ENCODE measurements at regions not wholly inside any gene's neighbourhood (a gene's known extent, or its start where the extent isn't known, plus 50 kb on each side); places are given as distances from the start of the nearest gene placed in this dataset.

DNA sequence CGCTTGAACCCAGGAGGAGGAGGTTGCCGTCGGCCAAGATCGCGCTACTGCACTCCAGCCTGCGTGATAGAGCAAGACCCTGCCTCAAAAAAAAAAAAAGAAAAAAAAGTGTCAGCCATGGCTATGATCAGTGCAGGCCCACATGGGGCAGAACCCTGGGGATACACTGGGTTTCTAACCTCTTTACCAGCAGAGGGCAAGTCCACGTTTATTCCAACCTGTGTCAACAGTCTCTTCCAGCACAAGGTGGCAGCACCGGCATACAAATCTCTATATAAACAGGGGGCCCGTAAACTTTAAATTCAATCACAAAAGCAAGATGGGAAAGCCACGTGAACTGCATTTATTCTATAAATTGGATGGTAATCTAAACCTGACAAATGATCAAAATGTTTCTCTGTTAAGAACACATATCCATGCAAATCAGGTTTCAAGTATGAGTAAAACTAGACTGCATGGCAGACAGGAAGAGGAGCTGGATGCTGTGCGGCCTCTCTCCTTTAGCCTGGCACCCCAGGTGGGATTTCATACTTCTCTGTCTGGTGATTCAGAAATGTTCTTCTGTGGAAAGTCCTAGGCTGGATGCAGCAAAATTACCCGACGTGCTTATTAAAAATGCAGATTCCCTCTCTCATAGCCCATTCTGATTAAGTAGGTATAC is 60.0 kb upstream of the STEAP1B start:
- Histone ChIP-seq H3K9ac (ENCODE audit: low read length) (peak overlapping the region; percentile 11), H3K36me3 (ENCODE audit: control insufficient read depth, insufficient read depth, low read length, severe bottlenecking) (no peaks in the 10 kb centered on the region), H3K4me1 (ENCODE audit: control insufficient read depth, insufficient read depth, low read length) (peaks cover 42% of the 10 kb centered on the region), H3K4me3 (ENCODE audit: low read length) (no peak overlapping the region), H3K9me3 (ENCODE audit: control insufficient read depth, low read length) (no peaks in the 10 kb centered on the region), H3K27me3 (replicated peaks; ENCODE audit: control insufficient read depth, insufficient read depth, low read length) (no peaks in the 10 kb centered on the region)
- DNase-seq (ENCODE audit: low read depth): peak; percentile 95

DNA sequence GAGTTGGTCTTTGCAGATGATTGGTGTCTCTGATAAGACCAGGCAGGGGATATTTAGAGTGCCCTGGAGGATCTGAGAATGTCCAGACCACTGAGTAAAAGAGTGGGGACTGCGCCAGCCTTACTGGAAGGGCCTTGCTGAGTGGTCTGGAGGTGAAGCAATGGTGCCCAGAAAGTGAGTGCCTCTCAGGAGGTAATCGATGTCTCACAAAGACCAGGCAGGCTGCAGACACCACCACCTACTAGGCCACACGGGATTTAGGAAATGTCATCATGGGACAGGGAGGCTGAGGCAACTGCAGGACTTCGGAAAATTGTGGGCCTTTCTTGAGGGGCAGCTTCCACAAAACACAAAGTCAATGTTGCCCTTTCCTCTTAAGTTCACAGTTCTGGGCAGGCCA is 57.2 kb upstream of the STEAP1B start:
- Histone ChIP-seq H3K4me1 (ENCODE audit: control insufficient read depth, insufficient read depth, low read length) (peaks cover 18% of the 10 kb centered on the region), H3K9ac (ENCODE audit: low read length) (no peak overlapping the region), H3K27me3 (replicated peaks; ENCODE audit: control insufficient read depth, insufficient read depth, low read length) (peaks cover 17% of the 10 kb centered on the region), H3K4me3 (ENCODE audit: low read length) (no peak overlapping the region), H3K9me3 (ENCODE audit: control insufficient read depth, low read length) (no peaks in the 10 kb centered on the region), H3K36me3 (ENCODE audit: control insufficient read depth, insufficient read depth, low read length, severe bottlenecking) (no peaks in the 10 kb centered on the region)
- DNase-seq (ENCODE audit: low read depth): no peak

DNA sequence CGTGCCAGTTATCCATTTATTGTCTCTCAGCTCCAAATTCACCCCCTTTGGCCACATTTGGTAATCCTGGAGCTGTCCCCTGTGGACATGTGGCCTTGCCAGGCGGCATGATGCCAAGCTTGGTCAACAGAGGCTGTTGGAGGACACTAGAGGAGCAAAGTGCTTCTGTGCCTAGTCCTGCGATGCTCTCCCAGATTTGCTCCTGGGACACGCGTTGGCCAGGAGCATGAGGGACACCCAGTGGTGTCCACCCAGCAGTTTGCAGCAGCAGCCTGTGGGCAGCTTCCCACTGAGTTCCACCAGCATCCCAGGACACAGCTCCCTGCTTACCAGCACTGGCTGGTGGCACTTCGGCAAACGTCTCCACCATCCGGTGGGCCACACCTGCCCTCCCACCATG is 55.5 kb upstream of the STEAP1B start:
- Histone ChIP-seq H3K9ac (ENCODE audit: low read length) (no peak overlapping the region), H3K36me3 (ENCODE audit: control insufficient read depth, insufficient read depth, low read length, severe bottlenecking) (no peaks in the 10 kb centered on the region), H3K9me3 (ENCODE audit: control insufficient read depth, low read length) (no peaks in the 10 kb centered on the region), H3K4me3 (ENCODE audit: low read length) (no peak overlapping the region), H3K4me1 (ENCODE audit: control insufficient read depth, insufficient read depth, low read length) (peaks cover 6% of the 10 kb centered on the region), H3K27me3 (replicated peaks; ENCODE audit: control insufficient read depth, insufficient read depth, low read length) (peaks cover 20% of the 10 kb centered on the region)
- DNase-seq (ENCODE audit: low read depth): no peak

DNA sequence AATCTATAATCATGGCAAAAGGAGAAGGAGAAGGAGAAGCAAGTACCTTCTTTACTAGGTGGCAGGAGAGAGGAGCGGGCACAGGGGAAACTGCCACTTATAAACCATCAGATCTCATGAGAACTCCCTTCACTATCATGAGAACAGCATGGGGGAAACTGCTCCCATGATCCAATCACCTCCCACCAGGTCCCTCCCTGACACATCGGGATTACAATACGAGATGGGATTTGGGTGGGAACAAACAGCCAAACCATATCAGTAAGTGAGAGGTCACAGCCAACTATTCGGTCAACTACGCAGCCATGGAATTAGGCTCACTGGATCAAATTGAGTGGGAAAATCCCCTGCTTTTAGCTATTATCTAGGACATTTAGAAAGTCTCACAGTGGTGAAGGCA is 54.2 kb upstream of the STEAP1B start:
- no peak for DNase-seq (ENCODE audit: low read depth)
- Histone ChIP-seq H3K36me3 (ENCODE audit: control insufficient read depth, insufficient read depth, low read length, severe bottlenecking) (no peaks in the 10 kb centered on the region), H3K9me3 (ENCODE audit: control insufficient read depth, low read length) (no peaks in the 10 kb centered on the region), H3K9ac (ENCODE audit: low read length) (no peak overlapping the region), H3K27me3 (replicated peaks; ENCODE audit: control insufficient read depth, insufficient read depth, low read length) (peaks cover 33% of the 10 kb centered on the region), H3K4me1 (ENCODE audit: control insufficient read depth, insufficient read depth, low read length) (peaks cover 5% of the 10 kb centered on the region), H3K4me3 (ENCODE audit: low read length) (no peak overlapping the region)

DNA sequence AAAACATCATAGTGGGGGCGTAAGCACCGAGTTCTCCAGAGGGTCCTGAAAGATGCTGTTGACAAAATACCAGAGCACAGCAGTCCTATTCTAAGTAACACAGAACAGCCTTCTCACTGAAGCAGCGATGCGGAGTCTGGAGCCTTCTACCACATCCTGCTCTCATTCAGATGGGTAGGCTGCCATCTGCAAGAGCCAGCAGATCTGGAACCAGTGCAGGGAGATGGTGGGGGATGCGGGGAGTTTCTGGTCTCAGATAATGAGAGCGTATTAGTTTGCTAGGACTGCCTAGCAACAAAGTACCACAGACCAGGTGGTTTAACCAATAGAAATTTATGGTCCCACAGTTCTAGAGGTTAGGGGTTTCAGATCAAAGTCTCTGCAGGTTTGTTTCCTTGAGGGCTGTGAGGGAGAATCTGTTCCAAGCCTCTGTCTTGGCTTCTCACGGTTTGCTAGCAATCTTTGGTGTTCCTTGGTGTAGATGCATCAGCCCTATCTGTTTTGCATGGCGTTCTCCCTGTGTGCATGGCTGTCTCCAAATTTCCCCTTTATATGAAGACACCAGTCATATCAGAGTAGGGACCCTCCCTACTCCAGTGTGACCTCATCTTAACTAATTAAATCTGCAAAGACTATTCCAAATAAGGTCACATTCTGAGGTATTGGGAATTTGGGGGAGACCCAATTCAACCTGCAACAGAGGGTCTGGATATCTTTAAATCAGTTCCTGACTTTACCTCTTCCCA is 52.0 kb upstream of the STEAP1B start:
- peaks cover 48% of the 10 kb centered on the region for H3K27me3 ChIP-seq (replicated peaks; ENCODE audit: control insufficient read depth, insufficient read depth, low read length)
- H3K4me3 ChIP-seq (ENCODE audit: low read length): no peak overlapping the region
- H3K36me3 ChIP-seq (ENCODE audit: control insufficient read depth, insufficient read depth, low read length, severe bottlenecking): no peaks in the 10 kb centered on the region
- no peaks in the 10 kb centered on the region for H3K9me3 ChIP-seq (ENCODE audit: control insufficient read depth, low read length)
- DNase-seq (ENCODE audit: low read depth): no peak
- H3K4me1 ChIP-seq (ENCODE audit: control insufficient read depth, insufficient read depth, low read length): peaks cover 5% of the 10 kb centered on the region
- no peak overlapping the region for H3K9ac ChIP-seq (ENCODE audit: low read length)

DNA sequence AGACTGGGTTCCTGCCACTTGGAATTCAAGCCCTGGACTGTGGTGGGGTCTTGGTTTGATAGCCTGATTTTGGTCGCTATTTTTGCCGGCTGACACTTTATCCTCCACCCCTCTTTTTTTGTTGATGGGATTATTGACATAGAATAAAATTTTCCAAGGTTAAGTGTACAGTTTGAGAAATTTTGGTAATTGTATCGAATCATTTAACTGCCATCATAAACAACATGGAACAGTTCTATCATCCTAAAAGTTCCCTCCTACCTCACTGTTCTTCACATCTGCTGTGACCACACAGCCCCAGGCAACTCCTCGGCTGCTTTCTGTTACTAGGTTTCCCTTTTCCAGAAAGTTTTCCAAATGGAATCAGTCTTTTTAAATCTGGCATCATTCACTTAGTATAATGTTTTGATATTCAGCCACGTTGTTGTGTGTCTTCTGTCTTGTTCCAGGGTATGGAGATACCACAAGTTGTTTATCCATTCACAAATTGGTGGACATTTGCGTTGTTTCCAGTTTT is 50.6 kb upstream of the STEAP1B start:
- no peak for DNase-seq (ENCODE audit: low read depth)

DNA sequence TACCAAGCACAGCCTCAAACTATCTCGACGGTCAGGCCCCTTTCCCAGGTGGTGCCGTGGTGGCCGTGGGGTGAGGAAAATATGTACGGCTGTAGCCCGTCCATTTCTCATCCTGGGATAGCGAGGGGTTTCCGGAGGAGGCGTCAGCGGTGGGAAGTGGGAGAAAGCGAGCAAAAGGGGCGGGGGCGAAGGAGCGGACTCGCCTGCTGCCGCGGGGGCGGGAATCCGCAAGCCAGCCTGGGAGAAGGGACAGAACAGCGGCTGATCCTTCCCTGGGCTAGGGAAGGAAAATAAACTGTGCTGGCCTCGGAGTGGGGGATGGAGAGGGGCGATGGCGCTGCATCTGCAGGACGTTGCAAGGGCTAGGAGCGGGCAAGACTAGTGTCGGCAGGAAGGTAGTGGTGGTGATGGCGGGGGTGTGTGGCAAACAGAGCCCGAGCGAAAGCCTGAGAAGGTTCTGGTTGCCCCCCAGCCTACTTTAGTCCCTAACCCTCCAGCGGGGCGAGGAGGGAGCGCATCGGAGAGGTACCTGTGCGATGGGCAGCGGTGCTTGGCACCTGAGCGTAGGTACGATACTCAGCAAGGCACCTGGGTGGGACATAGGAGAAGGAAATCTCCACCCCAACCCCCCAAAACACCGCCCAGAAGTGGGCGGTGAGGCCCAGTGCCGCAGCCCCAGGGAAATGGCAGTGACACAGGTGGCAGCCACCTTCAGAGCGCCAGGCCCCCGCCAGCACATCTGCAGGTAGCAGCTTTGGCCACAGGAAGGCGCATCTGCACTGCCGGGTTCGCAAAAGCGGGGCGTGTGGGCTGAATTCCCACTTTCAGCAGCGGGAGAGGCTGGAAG is 49.9 kb upstream of the STEAP1B start:
- H3K9me3 ChIP-seq (ENCODE audit: control insufficient read depth, low read length): no peaks in the 10 kb centered on the region
- peak; percentile 66 for DNase-seq (ENCODE audit: low read depth)

More for the DNA sequence above, 50.6 kb upstream of the STEAP1B start:
- Histone ChIP-seq H3K36me3 (ENCODE audit: control insufficient read depth, insufficient read depth, low read length, severe bottlenecking) (no peaks in the 10 kb centered on the region), H3K27me3 (replicated peaks; ENCODE audit: control insufficient read depth, insufficient read depth, low read length) (peaks cover 48% of the 10 kb centered on the region), H3K9ac (ENCODE audit: low read length) (no peak overlapping the region), H3K4me1 (ENCODE audit: control insufficient read depth, insufficient read depth, low read length) (peaks cover 5% of the 10 kb centered on the region), H3K9me3 (ENCODE audit: control insufficient read depth, low read length) (no peaks in the 10 kb centered on the region), H3K4me3 (ENCODE audit: low read length) (no peak overlapping the region)

More for the DNA sequence above, 49.9 kb upstream of the STEAP1B start:
- no peaks in the 10 kb centered on the region for H3K36me3 ChIP-seq (ENCODE audit: control insufficient read depth, insufficient read depth, low read length, severe bottlenecking)
- H3K4me3 ChIP-seq (ENCODE audit: low read length): peak overlapping the region; percentile 67
- peaks cover 48% of the 10 kb centered on the region for H3K27me3 ChIP-seq (replicated peaks; ENCODE audit: control insufficient read depth, insufficient read depth, low read length)
- H3K4me1 ChIP-seq (ENCODE audit: control insufficient read depth, insufficient read depth, low read length): peaks cover 5% of the 10 kb centered on the region
- no peak overlapping the region for H3K9ac ChIP-seq (ENCODE audit: low read length)
